ENCODE measurements at regions not wholly inside any gene's neighbourhood (a gene's known extent, or its start where the extent isn't known, plus 50 kb on each side); places are given as distances from the start of the nearest gene placed in this dataset.

GRCh38 chr3:106421426-106421825 lies 552.6 kb upstream of the CBLB start:
- TF ChIP-seq EZH2 (IDR thresholded peaks at IDR 0.05; ENCODE audit: borderline replicate concordance, low read depth, low read length, severe bottlenecking) (no peak), CTCF (IDR thresholded peaks at IDR 0.05; ENCODE audit: borderline replicate concordance, extremely low read depth, low read length, poor library complexity, severe bottlenecking) (no peak)
- DNase-seq, result no peak

GRCh38 chr3:106421909-106422308 lies 553.1 kb upstream of the CBLB start:
- Histone ChIP-seq H2AFZ (ENCODE audit: low read depth, low read length) (no peak overlapping the region), H3K27ac (ENCODE audit: low read length) (no peak overlapping the region), H3K27me3 (ENCODE audit: insufficient read depth, low read length, poor library complexity) (no peaks in the 10 kb centered on the region), H4K20me1 (ENCODE audit: insufficient read depth, low read length) (no peaks in the 10 kb centered on the region), H3K9me3 (ENCODE audit: insufficient read depth, low read length, severe bottlenecking) (no peaks in the 10 kb centered on the region), H3K4me2 (ENCODE audit: insufficient read depth, low read length) (no peak overlapping the region), H3K36me3 (ENCODE audit: insufficient read depth, low read length) (no peaks in the 10 kb centered on the region), H3K79me2 (ENCODE audit: insufficient read depth, low read length) (no peaks in the 10 kb centered on the region), H3K4me3 (ENCODE audit: low read depth in 1 of 2, low read length in 2 of 2) (no peak overlapping the region), H3K9ac (ENCODE audit: low read depth, low read length) (no peak overlapping the region), H3K4me1 (ENCODE audit: insufficient read depth, low read length) (peaks cover 7% of the 10 kb centered on the region)
- no peak for TF ChIP-seq CTCF (IDR thresholded peaks at IDR 0.05; ENCODE audit: borderline replicate concordance, extremely low read depth, low read length, poor library complexity, severe bottlenecking)
- no peak for TF ChIP-seq EZH2 (IDR thresholded peaks at IDR 0.05; ENCODE audit: borderline replicate concordance, low read depth, low read length, severe bottlenecking)
- ATAC-seq (ENCODE audit: insufficient read depth, low read depth), result no peak
- DNase-seq, result no peak

More at GRCh38 chr3:106421426-106421825, 552.6 kb upstream of the CBLB start:
- Histone ChIP-seq H3K9ac (ENCODE audit: low read depth, low read length) (no peak overlapping the region), H3K36me3 (ENCODE audit: insufficient read depth, low read length) (no peaks in the 10 kb centered on the region), H3K4me2 (ENCODE audit: insufficient read depth, low read length) (no peak overlapping the region), H3K9me3 (ENCODE audit: insufficient read depth, low read length, severe bottlenecking) (no peaks in the 10 kb centered on the region), H2AFZ (ENCODE audit: low read depth, low read length) (no peak overlapping the region), H4K20me1 (ENCODE audit: insufficient read depth, low read length) (no peaks in the 10 kb centered on the region), H3K27ac (ENCODE audit: low read length) (no peak overlapping the region), H3K4me3 (ENCODE audit: low read depth in 1 of 2, low read length in 2 of 2) (no peak overlapping the region), H3K4me1 (ENCODE audit: insufficient read depth, low read length) (peaks cover 7% of the 10 kb centered on the region), H3K27me3 (ENCODE audit: insufficient read depth, low read length, poor library complexity) (no peaks in the 10 kb centered on the region), H3K79me2 (ENCODE audit: insufficient read depth, low read length) (no peaks in the 10 kb centered on the region)
- ATAC-seq (ENCODE audit: insufficient read depth, low read depth), result no peak

GRCh38 chr3:106423321-106424225 lies 554.8 kb upstream of the CBLB start:
- no peaks in the 10 kb centered on the region for H3K9me3 ChIP-seq (ENCODE audit: insufficient read depth, low read length, severe bottlenecking)
- H3K36me3 ChIP-seq (ENCODE audit: insufficient read depth, low read length), result no peaks in the 10 kb centered on the region
- DNase-seq (no peak), ATAC-seq (ENCODE audit: insufficient read depth, low read depth) (no peak)
- peaks cover 7% of the 10 kb centered on the region for H3K4me1 ChIP-seq (ENCODE audit: insufficient read depth, low read length)
- H3K4me3 ChIP-seq (ENCODE audit: low read depth in 1 of 2, low read length in 2 of 2), result no peak overlapping the region
- H3K79me2 ChIP-seq (ENCODE audit: insufficient read depth, low read length), result no peaks in the 10 kb centered on the region
- H2AFZ ChIP-seq (ENCODE audit: low read depth, low read length), result no peak overlapping the region
- H3K4me2 ChIP-seq (ENCODE audit: insufficient read depth, low read length), result no peak overlapping the region
- H3K27me3 ChIP-seq (ENCODE audit: insufficient read depth, low read length, poor library complexity), result no peaks in the 10 kb centered on the region
- H3K9ac ChIP-seq (ENCODE audit: low read depth, low read length), result no peak overlapping the region
- H4K20me1 ChIP-seq (ENCODE audit: insufficient read depth, low read length), result no peaks in the 10 kb centered on the region
- no peak overlapping the region for H3K27ac ChIP-seq (ENCODE audit: low read length)
- TF ChIP-seq EZH2 (IDR thresholded peaks at IDR 0.05; ENCODE audit: borderline replicate concordance, low read depth, low read length, severe bottlenecking) (no peak), CTCF (IDR thresholded peaks at IDR 0.05; ENCODE audit: borderline replicate concordance, extremely low read depth, low read length, poor library complexity, severe bottlenecking) (no peak)
